GM12865 (cell line): ENCODE measurements at regions not wholly inside any gene's neighbourhood (a gene's known extent, or its start where the extent isn't known, plus 50 kb on each side); places are given as distances from the start of the nearest gene placed in this dataset.
"Not testable (repeated sequence)": the region's sequence is repeated elsewhere in the genome, so short reads cannot be mapped to it uniquely, and the experiment has no call there.

Source experiments
- DNase-seq: peaks from one replicate; pipeline ENCODE4 v3.0.0; 2010; ENCODE audit warnings: low read depth
- H3K4me3 ChIP-seq: 2 replicates; pipeline ENCODE4 v1.5.1; 2011; ENCODE audit warnings: mild to moderate bottlenecking, low read depth, low read length, control low read depth
- CTCF ChIP-seq: IDR thresholded peaks from 2 replicates; pipeline ENCODE4 v1.5.1; 2011; ENCODE audit warnings: low read length, control low read depth, low read depth, inconsistent platforms; ENCODE audit not compliant: insufficient read depth; ENCODE audit errors: missing control alignments

DNA sequence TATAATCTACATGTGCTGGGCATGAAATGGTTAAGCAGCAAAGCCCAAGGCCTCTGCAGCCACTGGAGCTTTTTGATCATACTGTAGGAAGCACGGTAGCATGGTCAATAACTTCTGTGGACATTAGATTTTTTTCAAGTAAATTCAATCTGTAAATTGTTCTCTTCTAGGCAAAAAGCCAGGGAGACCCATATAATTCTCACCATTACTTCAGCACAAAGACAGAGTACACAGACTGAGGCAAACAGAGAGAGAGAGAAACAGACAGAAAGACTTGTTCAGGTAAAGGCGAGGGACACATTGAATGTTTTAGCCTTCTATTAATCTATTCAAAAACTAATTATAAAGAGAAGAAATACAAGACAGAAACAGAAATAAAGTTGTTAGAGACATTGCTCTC, 349.4 kb downstream of the RFC3 start:
- H3K4me3 ChIP-seq, result no peak overlapping the region
- TF ChIP-seq CTCF, result no peak
- DNase-seq, result no peak

DNA sequence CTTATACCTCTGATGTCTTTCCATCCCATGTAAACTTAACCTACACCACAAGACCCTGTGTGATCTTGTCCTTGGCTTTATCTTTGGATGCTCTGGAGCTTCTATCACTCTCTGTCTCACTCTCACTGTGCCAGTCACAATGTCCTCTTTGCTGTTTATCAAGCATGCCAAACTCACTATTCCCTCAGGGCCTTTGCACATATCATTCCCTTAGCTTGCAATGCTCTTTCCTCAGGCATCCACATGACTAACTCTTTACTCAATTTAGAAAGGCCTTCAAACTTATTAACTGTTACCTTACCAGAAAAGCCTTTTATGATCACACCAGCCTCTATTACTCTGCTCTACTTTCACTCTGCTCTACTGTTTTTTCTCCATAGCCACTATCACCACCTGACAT, 354.1 kb downstream of the RFC3 start:
- H3K4me3 ChIP-seq, result no peak overlapping the region
- DNase-seq, result no peak
- no peak for TF ChIP-seq CTCF

- no peak for TF ChIP-seq CTCF
- DNase-seq, result no peak
- H3K4me3 ChIP-seq, result no peak overlapping the region
These were observed 356.8 kb downstream of the RFC3 start for GRCh38 chr13:34174671-34175145.

DNA sequence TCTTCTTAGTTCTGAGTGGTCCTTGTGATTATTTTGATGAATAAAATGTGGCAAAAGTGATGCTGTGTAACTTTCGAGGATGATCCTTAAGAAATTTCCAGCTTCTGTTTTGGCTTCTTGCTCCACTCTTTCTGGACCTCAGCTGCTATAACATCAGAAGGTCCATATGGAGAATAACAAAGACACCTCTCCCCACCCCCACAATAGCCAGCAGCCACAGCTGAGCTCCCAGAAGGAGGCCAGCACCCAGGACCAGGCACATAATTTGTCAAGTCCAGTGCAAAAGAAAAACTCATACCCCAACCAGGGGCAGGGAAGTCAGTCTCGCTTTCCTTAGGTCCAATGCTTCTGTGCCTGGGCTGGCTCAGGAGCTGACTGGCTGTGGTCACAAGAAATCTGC, 357.6 kb downstream of the RFC3 start:
- H3K4me3 ChIP-seq, result no peak overlapping the region
- no peak for TF ChIP-seq CTCF
- DNase-seq, result no peak

DNA sequence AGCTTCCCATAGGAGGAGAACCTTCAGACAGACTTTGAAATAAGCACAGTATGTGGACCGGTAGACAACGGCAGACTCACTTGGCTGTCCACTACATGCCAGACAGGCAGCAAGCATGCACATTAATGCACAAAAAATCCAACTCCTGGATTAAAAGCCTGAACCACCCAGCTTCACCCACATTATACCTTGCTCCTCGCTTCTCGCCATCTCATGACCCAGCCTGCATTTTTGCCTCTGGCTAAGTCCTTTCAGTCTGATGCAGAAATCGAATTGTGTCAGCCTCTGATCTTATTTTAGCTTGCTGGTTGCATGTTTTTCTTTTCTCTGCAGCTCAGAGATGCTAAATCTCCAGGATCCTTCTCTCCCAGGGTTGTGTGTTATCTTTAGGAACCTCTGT, 358.7 kb downstream of the RFC3 start:
- H3K4me3 ChIP-seq, result no peak overlapping the region
- DNase-seq, result no peak
- TF ChIP-seq CTCF, result no peak

DNA sequence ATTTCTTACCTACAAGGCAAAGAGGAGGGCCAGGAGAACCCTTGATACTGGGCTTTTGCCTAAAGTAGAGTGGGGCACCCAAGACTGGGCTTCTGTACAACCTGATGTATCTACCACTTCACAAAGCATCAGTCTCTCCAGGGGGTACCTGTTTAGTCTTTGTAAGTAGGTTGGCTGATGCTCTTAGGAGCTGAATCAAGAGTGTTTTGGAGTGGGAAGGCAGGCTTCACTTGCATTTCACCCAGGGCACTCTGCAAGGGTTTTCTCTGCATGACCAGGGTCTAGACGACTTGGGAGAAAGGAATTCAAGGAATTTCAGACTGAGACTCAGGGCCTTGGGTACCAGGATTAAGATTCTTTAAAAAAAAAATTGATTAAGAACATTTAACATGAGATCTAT, 361.5 kb downstream of the RFC3 start:
- no peak overlapping the region for H3K4me3 ChIP-seq
- DNase-seq, result no peak
- no peak for TF ChIP-seq CTCF

DNA sequence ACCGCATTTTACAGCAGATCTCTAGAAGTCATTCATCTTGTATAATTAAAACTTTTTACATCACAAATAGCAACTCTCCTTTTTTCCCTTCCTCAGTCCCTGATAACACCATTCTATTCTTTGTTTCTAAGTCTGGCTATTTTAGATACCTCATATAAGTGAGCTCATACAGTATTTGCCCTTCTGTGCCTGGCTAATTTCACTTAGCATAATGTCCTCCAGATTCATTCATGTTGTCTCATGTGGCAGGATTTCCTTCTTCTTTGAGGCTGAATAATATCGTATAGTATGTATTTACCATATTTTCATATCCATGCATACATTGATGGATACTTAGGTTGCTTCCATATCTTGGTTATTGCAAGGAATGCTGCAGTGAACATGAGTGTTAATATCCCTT, 362.0 kb downstream of the RFC3 start:
- no peak for DNase-seq
- no peak overlapping the region for H3K4me3 ChIP-seq
- TF ChIP-seq CTCF, result no peak

GRCh38 chr13:34181256-34181655, 363.3 kb downstream of the RFC3 start:
- not testable (repeated sequence) for H3K4me3 ChIP-seq, DNase-seq
